Fibroblast of mammary gland (primary cell): ENCODE measurements at regions not wholly inside any gene's neighbourhood (a gene's known extent, or its start where the extent isn't known, plus 50 kb on each side); places are given as distances from the start of the nearest gene placed in this dataset.

Source experiments
- DNase-seq: peaks from one replicate; pipeline ENCODE4 v3.0.0-alpha.2; 2010; ENCODE audit warnings: low read depth
- H3K4me3 ChIP-seq: 2 replicates; pipeline ENCODE4 v1.5.1; 2011; ENCODE audit warnings: low read depth, mild to moderate bottlenecking, low read length, moderate library complexity; ENCODE audit not compliant: control insufficient read depth
- CTCF ChIP-seq: conservative IDR thresholded peaks from 2 replicates; pipeline ENCODE4 v1.5.1; 2011; ENCODE audit warnings: low read depth, low read length, inconsistent platforms; ENCODE audit not compliant: control insufficient read depth, insufficient read depth

GRCh38 chrX:3232262-3232923 is 114.1 kb downstream of the MXRA5 start:
- TF ChIP-seq CTCF = no peak
- DNase-seq = peak; percentile 28
- no peak overlapping the region for H3K4me3 ChIP-seq

- H3K4me3 ChIP-seq = no peak overlapping the region
- no peak for TF ChIP-seq CTCF
- no peak for DNase-seq
Observed at GRCh38 chrX:3231766-3232165, 114.7 kb downstream of the MXRA5 start.

GRCh38 chrX:3230496-3230895 is 116.0 kb downstream of the MXRA5 start:
- TF ChIP-seq CTCF = no peak
- H3K4me3 ChIP-seq = no peak overlapping the region
- no peak for DNase-seq

- H3K4me3 ChIP-seq = no peak overlapping the region
- TF ChIP-seq CTCF = no peak
- DNase-seq = no peak
Observed at GRCh38 chrX:3227526-3227925, 118.9 kb downstream of the MXRA5 start.

GRCh38 chrX:3226087-3226486 is 120.4 kb downstream of the MXRA5 start:
- DNase-seq = no peak

GRCh38 chrX:3221643-3222042 is 124.8 kb downstream of the MXRA5 start:
- TF ChIP-seq CTCF = no peak
- no peak for DNase-seq
- no peak overlapping the region for H3K4me3 ChIP-seq

More at GRCh38 chrX:3226087-3226486, 120.4 kb downstream of the MXRA5 start:
- no peak for TF ChIP-seq CTCF
- H3K4me3 ChIP-seq = no peak overlapping the region

- DNase-seq = no peak
- no peak for TF ChIP-seq CTCF
- H3K4me3 ChIP-seq = no peak overlapping the region
Observed at GRCh38 chrX:3219667-3220066, 126.8 kb downstream of the MXRA5 start.
